Heart right ventricle (tissue), 16 donors: ENCODE measurements at regions not wholly inside any gene's neighbourhood (a gene's known extent, or its start where the extent isn't known, plus 50 kb on each side); places are given as distances from the start of the nearest gene placed in this dataset.

Experiments used
- ATAC-seq, 8 donors: fragments of 200-7000 bp; cut with Tn5 transposase; one replicate each; pipeline ENCODE4 v1.9.1; 2020; ENCODE audit warnings: mild to moderate bottlenecking in 8 of 8, moderate library complexity in 8 of 8, moderate number of reproducible peaks in 1 of 8
- DNase-seq, 2 donors: peaks; one replicate each; pipeline ENCODE4 v3.0.0-alpha.2; 2020
- H3K27ac ChIP-seq, 10 donors: fragments of 200-600 bp; sonication (generic) in 2 of 10; one replicate each; pipeline versions ENCODE4 v1.5.0 to v1.8.0; 2020 to 2022; ENCODE audit warnings: mild to moderate bottlenecking in 3 of 10
- H3K27me3 ChIP-seq, 7 donors: fragments of 200-600 bp; one replicate each; pipeline ENCODE4 v1.8.0; 2021 to 2022; ENCODE audit warnings: mild to moderate bottlenecking in 2 of 7
- H3K36me3 ChIP-seq, 9 donors: fragments of 200-600 bp; sonication (generic) in 1 of 9; one replicate each; pipeline versions ENCODE4 v1.5.0 to v1.8.0; 2020 to 2022; ENCODE audit warnings: mild to moderate bottlenecking in 2 of 9
- H3K4me1 ChIP-seq, 9 donors: fragments of 200-600 bp; sonication (generic) in 1 of 9; one replicate each; pipeline versions ENCODE4 v1.5.0 to v1.8.0; 2020 to 2022; ENCODE audit warnings: mild to moderate bottlenecking in 4 of 9
- H3K4me3 ChIP-seq, 10 donors: fragments of 200-600 bp; sonication (generic) in 2 of 10; one replicate each; pipeline versions ENCODE4 v1.5.0 to v1.8.0; 2020 to 2022; ENCODE audit warnings: mild to moderate bottlenecking in 7 of 10, moderate library complexity in 2 of 10
- H3K9me3 ChIP-seq, 11 donors: fragments of 200-600 bp in 10 of 11; sonication (generic) in 2 of 11; one replicate each; pipeline versions ENCODE4 v1.5.0 to v1.8.0; 2013 to 2022; ENCODE audit warnings: mild to moderate bottlenecking in 2 of 11, control low read depth in 1 of 11, moderate library complexity in 1 of 11
- CTCF ChIP-seq, 9 donors: fragments of 200-600 bp; sonication (generic) in 2 of 9; IDR thresholded peaks; one replicate each; pipeline versions ENCODE4 v1.5.0 to v1.8.0; 2021 to 2022; ENCODE audit warnings: antibody characterized with exemption in 9 of 9, mild to moderate bottlenecking in 5 of 9, moderate library complexity in 1 of 9
- WGBS, 2 donors: extraction: QIAGEN DNeasy Blood & Tissue Kit; methylation state at CpG; one replicate each; pipeline ENCODE4 v1.1.7; 2013; ENCODE audit warnings: inconsistent platforms in 1 of 2; 5-methylcytosine and 5-hydroxymethylcytosine counted together
- intact Hi-C, 10 donors: fragments of 100-400 bp; cut with DNase I; formaldehyde crosslinking; loops; one replicate each; pipeline versions ENCODE4 v1.11.1 to v1.14.2; 2022
- donor health status: Arrhythmogenic right ventricular cardiomyopathy.
- donor health status: ischemic (EF 13 %, LVEDD 7.1; RV severe dilation, severe dysfunction).
- donor health status: healthy with polysubstance abuse.
- donor health status: DM: no; HTN: yes; CAD: no.
- donor health status: DM: no; HTN: no; CAD: no.
- donor health status: ischemic (EF 25% LVEDD 6.9; RV normal size, moderate dysfunction).
- donor health status: ischemic (EF 25% LVEDD 5.7; RV mildly dilated, moderate dysfunction).
- donor health status: healthy.
- donor health status: DM: yes; HTN: yes; CAD: no.
- donor health status: Ischemic cardiomyopathy.
- donor health status: ischemic (EF 35%, LVEDD 5.7; RV mildly dilated, moderate dysfunction).
- donor health status: nonischemic (EF 11% LVEDD 7.7; RV severe dilation, severe dysfunction).
- donor health status: DM: yes; HTN: yes; CAD: no.
- donor health status: PGD.
- donor health status: ischemic (EF 29% LVEDD 5.4; RV normal size, mild dysfunction).
- donor health status: nonischemic (EF 23%, LVEDD 6.1; RV moderate dilation, normal function).

GRCh38 chr14:96722736-96723135, 74.4 kb upstream of the VRK1 start:
- Histone ChIP-seq H3K4me3 (no peak overlapping the region), H3K9me3 (peaks cover 0 to 13% (median 0%) of the 10 kb centered on the region in 11 donors), H3K36me3 (no peaks in the 10 kb centered on the region), H3K4me1 (no peaks in the 10 kb centered on the region), H3K27ac (no peak overlapping the region), H3K27me3 (peaks cover 0 to 17% (median 0%) of the 10 kb centered on the region in 7 donors)
- ATAC-seq: no peak
- intact Hi-C loops: no loop called here
- TF ChIP-seq CTCF (IDR thresholded peaks at IDR 0.05): no peak
- 77 to 80% methylated on average over 6 of the region's 6 CpGs for WGBS, 2 donors
- DNase-seq: no peak

GRCh38 chr14:96723946-96724345, 73.2 kb upstream of the VRK1 start:
- intact Hi-C loops: no loop called here
- H3K4me3 ChIP-seq: no peak overlapping the region
- ATAC-seq (no peak), DNase-seq (no peak)
- H3K9me3 ChIP-seq: peaks cover 0 to 13% (median 0%) of the 10 kb centered on the region in 11 donors
- H3K27me3 ChIP-seq: peaks cover 0 to 25% (median 0%) of the 10 kb centered on the region in 7 donors
- no peak overlapping the region for H3K27ac ChIP-seq
- no peaks in the 10 kb centered on the region for H3K4me1 ChIP-seq
- 89 to 90% methylated on average over 10 of the region's 10 CpGs for WGBS, 2 donors
- no peaks in the 10 kb centered on the region for H3K36me3 ChIP-seq
- no peak for TF ChIP-seq CTCF (IDR thresholded peaks at IDR 0.05)

- intact Hi-C loops: no loop called here
- H3K4me3 ChIP-seq: no peak overlapping the region
- DNase-seq (no peak), ATAC-seq (no peak)
- H3K36me3 ChIP-seq: no peaks in the 10 kb centered on the region
- H3K9me3 ChIP-seq: peaks cover 0 to 13% (median 0%) of the 10 kb centered on the region in 11 donors
- no peak for TF ChIP-seq CTCF (IDR thresholded peaks at IDR 0.05)
- H3K4me1 ChIP-seq: no peaks in the 10 kb centered on the region
- no peak overlapping the region for H3K27ac ChIP-seq
- peaks cover 0 to 18% (median 0%) of the 10 kb centered on the region in 7 donors for H3K27me3 ChIP-seq
- 89 to 91% methylated on average over 8 of the region's 8 CpGs for WGBS, 2 donors
Observed at GRCh38 chr14:96725232-96725631, 72.0 kb upstream of the VRK1 start.

- no peak for TF ChIP-seq CTCF (IDR thresholded peaks at IDR 0.05)
- intact Hi-C loops: no loop called here
- Histone ChIP-seq H3K9me3 (peaks cover 0 to 13% (median 0%) of the 10 kb centered on the region in 11 donors), H3K27me3 (peaks cover 0 to 23% (median 2%) of the 10 kb centered on the region in 7 donors), H3K4me1 (no peaks in the 10 kb centered on the region), H3K36me3 (no peaks in the 10 kb centered on the region), H3K27ac (no peak overlapping the region), H3K4me3 (no peak overlapping the region)
- WGBS, 2 donors: 56 to 63% methylated on average over 2 of the region's 2 CpGs
- no peak for ATAC-seq
- DNase-seq: no peak
Observed at GRCh38 chr14:96727073-96727472, 70.1 kb upstream of the VRK1 start.
